GM12878 (cell line): ENCODE measurements at regions not wholly inside any gene's neighbourhood (a gene's known extent, or its start where the extent isn't known, plus 50 kb on each side); places are given as distances from the start of the nearest gene placed in this dataset.

Experiments
- BHLHE40 ChIP-seq, 2 experiments: fragments of 450-650 bp in 1 of 2; IDR thresholded peaks; 2 replicates each; pipeline ENCODE4 v1.6.1; 2011 to 2017; ENCODE audit warnings: low read depth in 2 of 2, borderline replicate concordance in 1 of 2, improper control_type of control experiment in 1 of 2, low read length in 1 of 2, mild to moderate bottlenecking in 1 of 2
- ELK1 ChIP-seq: IDR thresholded peaks from 2 replicates; pipeline ENCODE4 v1.6.1; 2012; ENCODE audit warnings: low read depth, low read length, improper control_type of control experiment
- MTA3 ChIP-seq: IDR thresholded peaks from 2 replicates; pipeline ENCODE4 v1.6.1; 2012; ENCODE audit warnings: low read length, inconsistent platforms, borderline replicate concordance
- MYB ChIP-seq: fragments of 150-350 bp; IDR thresholded peaks from 2 replicates; pipeline ENCODE4 v1.6.1; 2014; ENCODE audit warnings: mild to moderate bottlenecking, low read depth, low read length, borderline replicate concordance
- NBN ChIP-seq: fragments of 450-650 bp; IDR thresholded peaks from 2 replicates; pipeline ENCODE4 v1.6.1; 2016
- RBBP5 ChIP-seq: fragments of 200-600 bp; sonication (generic); conservative IDR thresholded peaks from 2 replicates; pipeline ENCODE4 v1.6.1; 2016
- REST ChIP-seq: IDR thresholded peaks from 2 replicates; pipeline ENCODE4 v1.6.1; 2012; ENCODE audit warnings: mild to moderate bottlenecking, low read depth, low read length
- ZBTB33 ChIP-seq: fragments of 450-650 bp; IDR thresholded peaks from 2 replicates; pipeline ENCODE4 v1.6.1; 2017; ENCODE audit warnings: mild to moderate bottlenecking

- TF ChIP-seq REST (no peak), MTA3 (no peak), BHLHE40 (IDR thresholded peaks at IDR 0.05; ENCODE audit: borderline replicate concordance in 1 of 2, low read depth in 2 of 2, low read length in 1 of 2) (no peak), MYB (no peak), ZBTB33 (no peak), NBN (no peak), ELK1 (no peak), RBBP5 (no peak)
- TF ChIP-seq, all 136 proteins: peak for 0
These were observed 363.0 kb downstream of the SETD4 start (continued) for GRCh38 chr21:35697321-35697808.
